Mucosa of descending colon (tissue), 3 donors: ENCODE measurements at regions not wholly inside any gene's neighbourhood (a gene's known extent, or its start where the extent isn't known, plus 50 kb on each side); places are given as distances from the start of the nearest gene placed in this dataset.
"Not testable (repeated sequence)": the region's sequence is repeated elsewhere in the genome, so short reads cannot be mapped to it uniquely, and the experiment has no call there.

ENCODE experiments used
- ATAC-seq: fragments of 200-7000 bp; cut with Tn5 transposase; one replicate; pipeline ENCODE4 v1.9.1; 2020; ENCODE audit warnings: mild to moderate bottlenecking, moderate library complexity
- DNase-seq, 3 donors: peaks; one replicate each; pipeline ENCODE4 v3.0.0-alpha.2; 2020
- H3K36me3 ChIP-seq: fragments of 200-600 bp; one replicate; pipeline ENCODE4 v1.8.0; 2021; ENCODE audit warnings: low read depth, mild to moderate bottlenecking
- H3K4me1 ChIP-seq: fragments of 200-600 bp; one replicate; pipeline ENCODE4 v1.8.0; 2021; ENCODE audit warnings: low read depth, mild to moderate bottlenecking
- H3K4me3 ChIP-seq: fragments of 200-600 bp; one replicate; pipeline ENCODE4 v1.8.0; 2021; ENCODE audit warnings: mild to moderate bottlenecking
- H3K9me3 ChIP-seq: fragments of 200-600 bp; one replicate; pipeline ENCODE4 v1.8.0; 2021; ENCODE audit warnings: mild to moderate bottlenecking
- intact Hi-C, 2 donors: fragments of 100-400 bp; cut with DNase I in 1 of 2; cut with micrococcal nuclease in 1 of 2; formaldehyde crosslinking; loops; one replicate each; pipeline versions ENCODE4 v1.11.0 to v1.11.1; 2022; cut with DNase I, micrococcal nuclease
- TF ChIP-seq, protein P1 (sequence below): fragments of 200-600 bp; IDR thresholded peaks from one replicate; pipeline ENCODE4 v1.8.0; 2022; ENCODE audit warnings: antibody characterized with exemption, mild to moderate bottlenecking
- donor health status: DM: no; HTN: no; CAD: no; lungs with moderate emphysema.
- donor health status: DM: no; HTN: no; CAD: no.
- donor health status: DM: no; HTN: yes; CAD: no.

DNA sequence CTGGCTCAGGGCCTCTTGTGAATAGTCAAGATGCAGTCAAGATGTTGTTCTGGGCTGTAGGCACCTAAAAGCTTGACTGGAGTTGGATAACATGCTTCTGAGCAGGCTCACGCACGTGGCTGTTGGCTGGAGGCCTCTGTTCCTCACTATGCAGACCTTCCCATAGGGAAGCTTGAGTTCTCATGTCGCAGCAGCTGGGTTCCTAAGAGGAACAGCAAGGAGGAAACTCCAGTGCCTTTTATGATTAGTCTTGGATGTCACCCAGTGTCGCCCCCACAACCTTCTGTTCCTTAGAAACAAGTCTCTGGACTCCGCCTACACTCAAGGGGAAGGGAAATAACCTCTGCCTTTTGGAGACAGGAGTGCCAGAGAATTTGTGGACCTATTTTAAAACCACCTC, 210.7 kb downstream of the BCAS1 start:
- DNase-seq (peak in 1 of 3 donors; percentile 51), ATAC-seq (peak; percentile 40)
- no peaks in the 10 kb centered on the region for H3K36me3 ChIP-seq
- H3K9me3 ChIP-seq: no peaks in the 10 kb centered on the region
- TF ChIP-seq, protein P1, sequence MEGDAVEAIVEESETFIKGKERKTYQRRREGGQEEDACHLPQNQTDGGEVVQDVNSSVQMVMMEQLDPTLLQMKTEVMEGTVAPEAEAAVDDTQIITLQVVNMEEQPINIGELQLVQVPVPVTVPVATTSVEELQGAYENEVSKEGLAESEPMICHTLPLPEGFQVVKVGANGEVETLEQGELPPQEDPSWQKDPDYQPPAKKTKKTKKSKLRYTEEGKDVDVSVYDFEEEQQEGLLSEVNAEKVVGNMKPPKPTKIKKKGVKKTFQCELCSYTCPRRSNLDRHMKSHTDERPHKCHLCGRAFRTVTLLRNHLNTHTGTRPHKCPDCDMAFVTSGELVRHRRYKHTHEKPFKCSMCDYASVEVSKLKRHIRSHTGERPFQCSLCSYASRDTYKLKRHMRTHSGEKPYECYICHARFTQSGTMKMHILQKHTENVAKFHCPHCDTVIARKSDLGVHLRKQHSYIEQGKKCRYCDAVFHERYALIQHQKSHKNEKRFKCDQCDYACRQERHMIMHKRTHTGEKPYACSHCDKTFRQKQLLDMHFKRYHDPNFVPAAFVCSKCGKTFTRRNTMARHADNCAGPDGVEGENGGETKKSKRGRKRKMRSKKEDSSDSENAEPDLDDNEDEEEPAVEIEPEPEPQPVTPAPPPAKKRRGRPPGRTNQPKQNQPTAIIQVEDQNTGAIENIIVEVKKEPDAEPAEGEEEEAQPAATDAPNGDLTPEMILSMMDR: no peak
- intact Hi-C loops: no loop called here
- no peak overlapping the region for H3K4me3 ChIP-seq
- peaks cover 31% of the 10 kb centered on the region for H3K4me1 ChIP-seq

DNA sequence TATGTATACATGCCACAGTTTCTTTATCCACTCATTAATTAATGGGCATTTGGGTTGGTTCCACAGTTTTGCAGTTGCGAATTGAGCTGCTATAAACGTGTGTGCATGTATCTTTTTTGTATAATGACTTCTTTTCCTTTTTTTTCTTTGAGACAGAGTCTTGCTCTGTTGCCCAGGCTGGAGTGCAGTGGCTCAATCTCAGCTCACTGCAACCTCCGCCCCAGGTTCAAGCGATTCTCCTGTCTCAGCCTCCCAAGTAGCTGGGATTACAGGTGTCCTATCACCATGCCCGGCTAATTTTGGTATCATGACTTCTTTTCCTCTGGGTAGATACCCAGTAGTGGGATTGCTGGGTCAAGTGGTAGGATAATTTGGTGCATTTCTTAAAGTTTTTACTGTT, 211.4 kb downstream of the BCAS1 start:
- intact Hi-C loops, H3K9me3 ChIP-seq, ATAC-seq, H3K36me3 ChIP-seq, DNase-seq, H3K4me3 ChIP-seq: not testable (repeated sequence)
- H3K4me1 ChIP-seq: peaks cover 25% of the 10 kb centered on the region

DNA sequence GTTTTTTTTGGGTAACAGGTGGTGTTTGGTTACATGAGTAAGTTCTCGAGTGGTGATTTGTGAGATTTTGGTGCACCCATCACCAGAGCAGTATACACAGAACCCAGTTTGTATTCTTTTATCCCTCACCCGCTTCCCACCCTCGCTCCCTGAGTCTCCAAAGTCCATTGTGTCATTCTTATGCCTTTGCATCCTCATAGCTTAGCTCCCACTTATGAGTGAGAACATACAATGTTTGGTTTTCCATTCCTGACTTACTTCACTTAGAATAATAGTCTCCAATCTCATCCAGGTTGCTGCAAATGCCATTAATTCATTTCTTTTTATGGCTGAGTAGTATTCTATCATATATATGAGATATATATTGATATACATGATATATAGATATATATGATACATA, 211.9 kb downstream of the BCAS1 start:
- DNase-seq, ATAC-seq, H3K4me3 ChIP-seq, H3K36me3 ChIP-seq, H3K9me3 ChIP-seq, intact Hi-C loops: not testable (repeated sequence)
- peaks cover 20% of the 10 kb centered on the region for H3K4me1 ChIP-seq

DNA sequence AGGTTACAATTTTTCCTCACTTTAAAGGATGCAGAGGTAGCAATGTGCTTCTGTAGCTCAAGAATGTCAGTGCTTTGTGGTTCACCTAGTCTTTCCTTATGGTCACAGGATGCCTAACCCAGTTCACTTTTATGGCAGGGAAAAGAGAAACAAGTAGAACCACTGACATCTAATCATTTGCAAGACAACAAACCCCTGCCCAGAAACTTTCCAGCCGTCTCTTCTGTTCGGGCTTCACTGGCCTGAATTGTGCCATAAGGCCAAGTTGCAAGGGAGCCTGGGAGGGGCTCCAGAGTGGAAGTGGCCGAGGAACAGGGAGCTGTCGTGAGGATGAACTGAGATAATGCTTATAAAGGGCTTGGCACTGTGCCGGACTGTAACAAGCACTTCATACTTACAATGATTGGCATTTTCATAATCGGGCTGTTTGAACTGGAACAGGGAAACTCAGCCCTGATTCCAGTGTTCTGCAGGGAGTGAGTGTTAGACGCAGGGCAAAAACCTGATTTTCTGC, 212.6 kb downstream of the BCAS1 start:
- Histone ChIP-seq H3K4me3 (no peak overlapping the region), H3K4me1 (peaks cover 20% of the 10 kb centered on the region), H3K9me3 (no peaks in the 10 kb centered on the region), H3K36me3 (no peaks in the 10 kb centered on the region)
- intact Hi-C loops: no loop called here
- DNase-seq (peak; percentile 71 to 89 (median 74)), ATAC-seq (peak; percentile 89)
- TF ChIP-seq, protein P1: no peak

DNA sequence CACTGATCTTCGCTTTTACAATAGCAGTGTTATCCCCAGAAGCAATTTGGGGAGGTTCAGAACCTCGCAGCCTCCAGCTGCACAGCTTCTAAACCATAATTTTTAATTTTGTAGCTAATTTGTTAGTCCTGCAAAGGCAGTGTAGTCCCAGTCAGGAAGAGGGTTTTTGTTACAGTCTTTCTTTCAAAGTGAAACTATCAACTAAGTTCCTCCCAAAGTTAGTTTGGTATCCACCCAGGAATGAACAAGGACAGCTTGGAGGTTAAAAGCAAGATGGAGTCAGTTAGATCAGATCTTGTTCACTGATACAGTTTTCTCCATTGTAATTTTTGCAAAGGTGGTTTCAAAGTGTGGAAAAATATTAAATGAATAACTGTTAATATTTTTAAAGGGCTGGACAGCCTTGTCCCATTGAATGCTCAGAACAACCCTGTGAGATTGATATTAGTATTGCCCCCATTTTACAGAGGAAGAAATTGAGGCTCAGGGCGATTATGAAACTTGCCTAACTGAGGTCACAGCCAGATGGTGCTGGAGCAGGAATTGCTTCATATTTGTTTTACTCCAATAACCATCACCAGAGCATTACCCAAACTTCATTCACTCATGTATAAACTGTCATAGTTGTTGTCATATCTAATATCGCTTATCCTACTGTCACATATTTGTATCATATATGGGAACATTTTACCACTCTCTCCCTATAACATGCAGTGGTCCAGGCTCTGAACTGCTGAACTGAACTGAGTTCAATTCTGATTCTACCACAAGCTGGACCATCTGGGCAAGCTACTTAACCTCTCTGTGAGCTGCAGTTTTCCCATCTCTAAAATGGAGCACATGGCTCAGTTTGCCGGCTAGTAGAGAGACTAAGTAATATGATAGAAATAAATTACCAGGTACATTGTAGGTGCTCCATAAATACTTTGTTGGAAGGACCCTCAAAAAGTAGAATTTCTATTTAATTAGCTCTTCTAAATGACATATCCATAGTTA, 213.8 kb downstream of the BCAS1 start:
- Histone ChIP-seq H3K36me3 (no peaks in the 10 kb centered on the region), H3K4me3 (no peak overlapping the region), H3K9me3 (no peaks in the 10 kb centered on the region), H3K4me1 (peaks cover 20% of the 10 kb centered on the region)
- DNase-seq (no peak), ATAC-seq (no peak)
- intact Hi-C loops: no loop called here
- TF ChIP-seq, protein P1: no peak

DNA sequence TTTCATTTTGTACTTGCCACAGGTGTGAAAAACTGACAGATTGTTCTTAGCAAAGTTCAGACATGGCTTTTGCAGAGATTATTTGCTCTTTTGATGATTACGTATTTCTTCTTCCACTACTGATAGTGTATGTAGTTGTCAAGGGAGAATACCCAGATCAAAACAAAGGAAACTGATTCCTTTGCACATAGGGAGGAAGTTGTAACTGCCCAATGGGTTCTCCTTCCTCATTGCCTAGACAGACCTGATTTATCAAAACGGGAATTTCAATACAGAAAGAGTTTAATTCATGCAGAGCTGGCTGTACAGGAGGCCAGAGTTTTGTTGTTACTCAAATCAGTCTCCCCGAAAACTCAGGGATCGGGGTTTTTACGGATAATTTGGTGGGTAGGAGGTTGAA, 214.7 kb downstream of the BCAS1 start:
- TF ChIP-seq, protein P1: no peak
- Histone ChIP-seq H3K36me3 (no peaks in the 10 kb centered on the region), H3K9me3 (no peaks in the 10 kb centered on the region), H3K4me1 (peaks cover 20% of the 10 kb centered on the region), H3K4me3 (no peak overlapping the region)
- ATAC-seq (peak; percentile 45), DNase-seq (no peak)
- intact Hi-C loops: no loop called here

DNA sequence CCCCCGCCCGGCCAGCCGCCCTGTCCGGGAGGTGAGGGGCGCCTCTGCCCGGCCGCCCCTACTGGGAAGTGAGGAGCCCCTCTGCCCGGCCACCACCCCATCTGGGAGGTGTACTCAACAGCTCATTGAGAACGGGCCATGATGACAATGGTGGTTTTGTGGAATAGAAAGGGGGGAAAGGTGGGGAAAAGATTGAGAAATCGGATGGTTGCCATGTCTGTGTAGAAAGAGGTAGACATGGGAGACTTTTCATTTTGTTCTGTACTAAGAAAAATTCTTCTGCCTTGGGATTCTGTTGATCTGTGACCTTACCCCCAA, 215.8 kb downstream of the BCAS1 start:
- peaks cover 15% of the 10 kb centered on the region for H3K4me1 ChIP-seq
- DNase-seq, ATAC-seq, H3K4me3 ChIP-seq, H3K9me3 ChIP-seq, H3K36me3 ChIP-seq, intact Hi-C loops: not testable (repeated sequence)
